HepG2 (cell line): ENCODE measurements at regions not wholly inside any gene's neighbourhood (a gene's known extent, or its start where the extent isn't known, plus 50 kb on each side); places are given as distances from the start of the nearest gene placed in this dataset.

Source experiments
- ATAC-seq: fragments of 200-7000 bp; cut with Tn5 transposase; 3 replicates; pipeline ENCODE4 v1.9.1; 2020; ENCODE audit warnings: mild to moderate bottlenecking, moderate library complexity
- BruUV-seq: library from RNA; stranded (reverse); fragments of 400-500 nt; replicated peaks from 2 replicates; lab custom pipeline; 2021; lab: Mats Ljungman, UMichigan
- CTCF ChIA-PET: fragments of 300-600 bp; formaldehyde crosslinking; extraction: SDS; loops from one replicate; lab custom pipeline; 2021; ENCODE audit warnings: low total read pairs, inconsistent platforms, low intra/inter-chr PET ratio; lab: Yijun Ruan, JAX
- POLR2A ChIA-PET: fragments of 350-600 bp; sonication (Branson Sonifier 250); formaldehyde crosslinking; loops from one replicate; lab custom pipeline; 2020; ENCODE audit warnings: antibody characterized with exemption, inconsistent platforms; lab: Yijun Ruan, JAX
- DNase-seq: peaks from one replicate; pipeline ENCODE4 v3.0.0-alpha.2; 2015; ENCODE audit warnings: low spot score
- FAIRE-seq: peaks from 3 replicates; lab custom pipeline; 2011; peaks lifted over from hg19 to GRCh38; lab: Jason Lieb, UNC
- H2AFZ ChIP-seq: one replicate; pipeline ENCODE4 v1.6.1; 2011; ENCODE audit warnings: low read length, inconsistent platforms
- H3K27ac ChIP-seq: fragments of 300-600 bp; 3 replicates; pipeline ENCODE4 v1.8.0; 2011; ENCODE audit warnings: mixed run types, mild to moderate bottlenecking, mixed read lengths, low read length, inconsistent platforms; ENCODE audit not compliant: insufficient read depth; ENCODE audit errors: extremely low read length
- H3K27me3 ChIP-seq, 2 experiments: fragments of 200-600 bp in 1 of 2; 2 replicates in 1 of 2; 3 replicates in 1 of 2; pipeline versions ENCODE4 v1.6.0 to v1.8.0; 2011; ENCODE audit warnings: low read length in 2 of 2, mild to moderate bottlenecking in 2 of 2, moderate library complexity in 2 of 2, inconsistent platforms in 1 of 2; ENCODE audit not compliant: insufficient read depth in 2 of 2, control insufficient read depth in 1 of 2
- H3K36me3 ChIP-seq, 2 experiments: fragments of 200-600 bp in 1 of 2; replicated peaks in 1 of 2; 2 replicates in 1 of 2; 3 replicates in 1 of 2; pipeline versions ENCODE4 v1.5.1 to v1.8.0; 2011; ENCODE audit warnings: low read length in 2 of 2, inconsistent platforms in 1 of 2; ENCODE audit not compliant: insufficient read depth in 2 of 2, control insufficient read depth in 1 of 2
- H3K4me1 ChIP-seq: 2 replicates; pipeline ENCODE4 v1.5.1; 2012; ENCODE audit warnings: low read length, inconsistent platforms; ENCODE audit not compliant: insufficient read depth
- H3K4me2 ChIP-seq: 2 replicates; pipeline ENCODE4 v1.6.0; 2011; ENCODE audit warnings: low read depth, low read length, inconsistent platforms
- H3K4me3 ChIP-seq, 3 experiments: fragments of 200-600 bp in 1 of 3; sonication (generic), shearing (Covaris generic) in 1 of 3; replicated peaks in 1 of 3; 2 replicates each; pipeline ENCODE4 v1.5.1; 2011 to 2016; ENCODE audit warnings: low read length in 3 of 3, inconsistent platforms in 2 of 3, low read depth in 2 of 3, mild to moderate bottlenecking in 2 of 3, control low read depth in 1 of 3, mixed read lengths in 1 of 3; ENCODE audit not compliant: insufficient read depth in 1 of 3
- H3K79me2 ChIP-seq: one replicate; pipeline ENCODE4 v1.6.1; 2011; ENCODE audit warnings: low read length, inconsistent platforms; ENCODE audit not compliant: insufficient read depth
- H3K9ac ChIP-seq: 2 replicates; pipeline ENCODE4 v1.6.0; 2011; ENCODE audit warnings: mild to moderate bottlenecking, low read depth, low read length, inconsistent platforms; ENCODE audit not compliant: insufficient read depth
- H3K9me3 ChIP-seq: 2 replicates; pipeline ENCODE4 v1.5.1; 2012; ENCODE audit warnings: mild to moderate bottlenecking, low read length
- H4K20me1 ChIP-seq: 2 replicates; pipeline ENCODE4 v1.6.0; 2011; ENCODE audit warnings: inconsistent platforms, mild to moderate bottlenecking, low read length, moderate library complexity; ENCODE audit not compliant: insufficient read depth
- BCLAF1 ChIP-seq: fragments of 450-650 bp; IDR thresholded peaks from 2 replicates; pipeline ENCODE4 v1.6.1; 2017; ENCODE audit warnings: mild to moderate bottlenecking
- CEBPB ChIP-seq: IDR thresholded peaks from 2 replicates; pipeline ENCODE4 v1.6.1; 2011; ENCODE audit warnings: low read depth, low read length, improper control_type of control experiment, borderline replicate concordance
- ELF4 ChIP-seq: sonication (generic); formaldehyde crosslinking; IDR thresholded peaks from 2 replicates; pipeline ENCODE4 v1.5.0; 2020; ENCODE audit warnings: missing genetic modification reagents, mild to moderate bottlenecking, moderate library complexity, borderline replicate concordance
- HNRNPLL ChIP-seq: fragments of 200-400 bp; formaldehyde crosslinking; IDR thresholded peaks from 2 replicates; pipeline ENCODE4 v1.6.1; 2017; ENCODE audit warnings: mild to moderate bottlenecking, low read depth, low read length; ENCODE audit not compliant: poor library complexity, severe bottlenecking
- NR2C2 ChIP-seq: sonication (generic); formaldehyde crosslinking; IDR thresholded peaks from 2 replicates; pipeline ENCODE4 v1.4.0; 2020; ENCODE audit warnings: missing genetic modification reagents, mild to moderate bottlenecking, moderate library complexity, borderline replicate concordance
- U2AF2 ChIP-seq: fragments of 200-400 bp; formaldehyde crosslinking; IDR thresholded peaks from 2 replicates; pipeline ENCODE4 v1.6.1; 2017; ENCODE audit warnings: low read depth, mild to moderate bottlenecking, low read length
- ZBTB1 ChIP-seq: sonication (generic); formaldehyde crosslinking; IDR thresholded peaks from 2 replicates; pipeline ENCODE4 v1.4.0; 2020; ENCODE audit warnings: missing genetic modification reagents, borderline replicate concordance
- ZBTB42 ChIP-seq: sonication (generic); formaldehyde crosslinking; IDR thresholded peaks from 2 replicates; pipeline ENCODE4 v1.5.0; 2020; ENCODE audit warnings: mild to moderate bottlenecking, missing genetic modification reagents
- ZBTB7A ChIP-seq: sonication (generic); formaldehyde crosslinking; IDR thresholded peaks from 2 replicates; pipeline ENCODE4 v1.8.0; 2022; ENCODE audit warnings: mild to moderate bottlenecking, missing genetic modification reagents
- ZNF709 ChIP-seq: sonication (generic); formaldehyde crosslinking; IDR thresholded peaks from 2 replicates; pipeline ENCODE4 v1.5.0; 2020; ENCODE audit warnings: mild to moderate bottlenecking, missing genetic modification reagents
- ZNF713 ChIP-seq: sonication (generic); formaldehyde crosslinking; IDR thresholded peaks from 2 replicates; pipeline ENCODE4 v1.4.0; 2020; ENCODE audit warnings: mild to moderate bottlenecking, missing genetic modification reagents
- WGBS: methylation state at CpG from one replicate; pipeline ENCODE4 v1.1.6; 2017; ENCODE audit warnings: low lambda C conversion rate; 5-methylcytosine and 5-hydroxymethylcytosine counted together
- in situ Hi-C: cut with HindIII; loops from 2 replicates; pipeline ENCODE4 v1.10.0; 2017; ENCODE audit warnings: low pct_unique_long_range_greater_than_20kb; ENCODE audit not compliant: extremely low pct_ligation_motif_present
- intact Hi-C: fragments of 100-400 bp; cut with micrococcal nuclease; formaldehyde crosslinking; loops from one replicate; pipeline ENCODE4 v1.10.0; 2022; ENCODE audit not compliant: unreplicated experiment
- TF ChIP-seq, protein P1 (sequence below): IDR thresholded peaks from 2 replicates; pipeline ENCODE4 v1.6.1; 2016; ENCODE audit warnings: low read depth, borderline replicate concordance
- TF ChIP-seq, protein P2 (sequence below), 2 experiments: IDR thresholded peaks; 2 replicates each; pipeline ENCODE4 v1.6.1; 2011 to 2012; ENCODE audit warnings: low read length in 2 of 2, borderline replicate concordance in 1 of 2, low read depth in 1 of 2, mild to moderate bottlenecking in 1 of 2, moderate library complexity in 1 of 2

GRCh38 chr4:54909961-54910360 is 215.4 kb downstream of the KDR start:
- no peak for FAIRE-seq
- no peak for DNase-seq
- no peaks in the 10 kb centered on the region for H3K36me3 ChIP-seq
- no peaks in the 10 kb centered on the region for H4K20me1 ChIP-seq
- no peaks in the 10 kb centered on the region for H3K9me3 ChIP-seq
- no peaks in the 10 kb centered on the region for H3K27me3 ChIP-seq
- in situ Hi-C loops, result no loop called here
- H3K9ac ChIP-seq, result no peak overlapping the region
- H3K79me2 ChIP-seq, result no peaks in the 10 kb centered on the region
- ChIA-PET POLR2A (no interaction called here), CTCF (no interaction called here)
- H3K27ac ChIP-seq, result no peak overlapping the region
- no peak overlapping the region for H3K4me3 ChIP-seq
- H3K4me1 ChIP-seq, result peaks cover 9% of the 10 kb centered on the region; the same call in 1 of the 2 replicates
- intact Hi-C loops, result no loop called here
- no peak overlapping the region for H3K4me2 ChIP-seq
- BruUV-seq, result no TSS peak
- WGBS, result 90% methylated on average over 2 of the region's 2 CpGs
- ATAC-seq, result no peak
- no peak overlapping the region for H2AFZ ChIP-seq
- TF ChIP-seq HNRNPLL (no peak), BCLAF1 (no peak), ELF4 (no peak), NR2C2 (CRISPR knock-in tag) (no peak), ZBTB42 (CRISPR knock-in tag) (no peak), U2AF2 (no peak), CEBPB (no peak), ZBTB1 (no peak), ZNF713 (CRISPR knock-in tag) (no peak), ZBTB7A (no peak), ZNF709 (CRISPR knock-in tag) (no peak)
- TF ChIP-seq, protein P1, sequence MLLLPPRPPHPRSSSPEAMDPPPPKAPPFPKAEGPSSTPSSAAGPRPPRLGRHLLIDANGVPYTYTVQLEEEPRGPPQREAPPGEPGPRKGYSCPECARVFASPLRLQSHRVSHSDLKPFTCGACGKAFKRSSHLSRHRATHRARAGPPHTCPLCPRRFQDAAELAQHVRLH (CRISPR knock-in tag), result no peak
- TF ChIP-seq, protein P2, sequence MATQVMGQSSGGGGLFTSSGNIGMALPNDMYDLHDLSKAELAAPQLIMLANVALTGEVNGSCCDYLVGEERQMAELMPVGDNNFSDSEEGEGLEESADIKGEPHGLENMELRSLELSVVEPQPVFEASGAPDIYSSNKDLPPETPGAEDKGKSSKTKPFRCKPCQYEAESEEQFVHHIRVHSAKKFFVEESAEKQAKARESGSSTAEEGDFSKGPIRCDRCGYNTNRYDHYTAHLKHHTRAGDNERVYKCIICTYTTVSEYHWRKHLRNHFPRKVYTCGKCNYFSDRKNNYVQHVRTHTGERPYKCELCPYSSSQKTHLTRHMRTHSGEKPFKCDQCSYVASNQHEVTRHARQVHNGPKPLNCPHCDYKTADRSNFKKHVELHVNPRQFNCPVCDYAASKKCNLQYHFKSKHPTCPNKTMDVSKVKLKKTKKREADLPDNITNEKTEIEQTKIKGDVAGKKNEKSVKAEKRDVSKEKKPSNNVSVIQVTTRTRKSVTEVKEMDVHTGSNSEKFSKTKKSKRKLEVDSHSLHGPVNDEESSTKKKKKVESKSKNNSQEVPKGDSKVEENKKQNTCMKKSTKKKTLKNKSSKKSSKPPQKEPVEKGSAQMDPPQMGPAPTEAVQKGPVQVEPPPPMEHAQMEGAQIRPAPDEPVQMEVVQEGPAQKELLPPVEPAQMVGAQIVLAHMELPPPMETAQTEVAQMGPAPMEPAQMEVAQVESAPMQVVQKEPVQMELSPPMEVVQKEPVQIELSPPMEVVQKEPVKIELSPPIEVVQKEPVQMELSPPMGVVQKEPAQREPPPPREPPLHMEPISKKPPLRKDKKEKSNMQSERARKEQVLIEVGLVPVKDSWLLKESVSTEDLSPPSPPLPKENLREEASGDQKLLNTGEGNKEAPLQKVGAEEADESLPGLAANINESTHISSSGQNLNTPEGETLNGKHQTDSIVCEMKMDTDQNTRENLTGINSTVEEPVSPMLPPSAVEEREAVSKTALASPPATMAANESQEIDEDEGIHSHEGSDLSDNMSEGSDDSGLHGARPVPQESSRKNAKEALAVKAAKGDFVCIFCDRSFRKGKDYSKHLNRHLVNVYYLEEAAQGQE (IDR thresholded peaks at IDR 0.05; ENCODE audit: borderline replicate concordance in 1 of 2, low read depth in 1 of 2, low read length in 2 of 2), result no peak
